ENCODE measurements at regions not wholly inside any gene's neighbourhood (a gene's known extent, or its start where the extent isn't known, plus 50 kb on each side); places are given as distances from the start of the nearest gene placed in this dataset.

GRCh38 chr6:69584913-69585729 lies 211.7 kb downstream of the LMBRD1 start:
- no peak for TF ChIP-seq ZNF398 (tag by site-specific recombination; IDR thresholded peaks at IDR 0.05)
- TF ChIP-seq, protein P1, sequence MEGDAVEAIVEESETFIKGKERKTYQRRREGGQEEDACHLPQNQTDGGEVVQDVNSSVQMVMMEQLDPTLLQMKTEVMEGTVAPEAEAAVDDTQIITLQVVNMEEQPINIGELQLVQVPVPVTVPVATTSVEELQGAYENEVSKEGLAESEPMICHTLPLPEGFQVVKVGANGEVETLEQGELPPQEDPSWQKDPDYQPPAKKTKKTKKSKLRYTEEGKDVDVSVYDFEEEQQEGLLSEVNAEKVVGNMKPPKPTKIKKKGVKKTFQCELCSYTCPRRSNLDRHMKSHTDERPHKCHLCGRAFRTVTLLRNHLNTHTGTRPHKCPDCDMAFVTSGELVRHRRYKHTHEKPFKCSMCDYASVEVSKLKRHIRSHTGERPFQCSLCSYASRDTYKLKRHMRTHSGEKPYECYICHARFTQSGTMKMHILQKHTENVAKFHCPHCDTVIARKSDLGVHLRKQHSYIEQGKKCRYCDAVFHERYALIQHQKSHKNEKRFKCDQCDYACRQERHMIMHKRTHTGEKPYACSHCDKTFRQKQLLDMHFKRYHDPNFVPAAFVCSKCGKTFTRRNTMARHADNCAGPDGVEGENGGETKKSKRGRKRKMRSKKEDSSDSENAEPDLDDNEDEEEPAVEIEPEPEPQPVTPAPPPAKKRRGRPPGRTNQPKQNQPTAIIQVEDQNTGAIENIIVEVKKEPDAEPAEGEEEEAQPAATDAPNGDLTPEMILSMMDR (tag by site-specific recombination; IDR thresholded peaks at IDR 0.05), result no peak
- TF ChIP-seq ZNF530 (tag by site-specific recombination; IDR thresholded peaks at IDR 0.05; ENCODE audit: low read depth), result no peak
- no peak for TF ChIP-seq ZNF670 (tag by site-specific recombination; IDR thresholded peaks at IDR 0.05; ENCODE audit: low read depth)
- TF ChIP-seq SALL2 (tag by site-specific recombination; IDR thresholded peaks at IDR 0.05; ENCODE audit: borderline replicate concordance), result no peak
- TF ChIP-seq ZBTB49 (tag by site-specific recombination; IDR thresholded peaks at IDR 0.05; ENCODE audit: low read depth), result no peak
- no peak for TF ChIP-seq ATF2 (tag by site-specific recombination; IDR thresholded peaks at IDR 0.05; ENCODE audit: low read depth)
- no peak for TF ChIP-seq ZBTB17 (tag by site-specific recombination; IDR thresholded peaks at IDR 0.05)
- TF ChIP-seq ZNF785 (tag by site-specific recombination; IDR thresholded peaks at IDR 0.05), result no peak
- TF ChIP-seq ZNF302 (tag by site-specific recombination; IDR thresholded peaks at IDR 0.05; ENCODE audit: low read depth), result no peak
- no peak for TF ChIP-seq MYNN (tag by site-specific recombination; IDR thresholded peaks at IDR 0.05; ENCODE audit: borderline replicate concordance)
